ENCODE measurements at regions not wholly inside any gene's neighbourhood (a gene's known extent, or its start where the extent isn't known, plus 50 kb on each side); places are given as distances from the start of the nearest gene placed in this dataset.
"Not testable (repeated sequence)": the region's sequence is repeated elsewhere in the genome, so short reads cannot be mapped to it uniquely, and the experiment has no call there.

DNA sequence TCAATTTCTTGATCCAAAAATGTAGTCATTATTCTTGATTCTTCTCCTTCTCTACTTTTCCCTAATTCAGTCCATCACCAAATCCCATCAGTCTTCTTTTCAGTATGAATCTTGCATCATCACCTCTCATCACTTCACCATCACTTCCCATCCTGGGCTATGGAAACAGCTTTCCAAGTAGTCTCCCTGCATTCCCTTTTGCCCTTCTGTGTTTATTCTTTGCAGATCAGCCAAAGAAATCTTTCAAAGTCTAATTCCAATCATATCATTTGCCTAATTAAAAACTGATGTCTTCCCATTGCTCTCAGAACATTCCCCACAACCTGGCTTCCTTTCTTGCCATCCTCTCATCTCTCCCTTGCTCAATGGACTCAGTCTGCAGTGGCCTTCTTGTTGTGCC, 201.7 kb upstream of the ADAMTS3 start:
- DNase-seq = no peak

DNA sequence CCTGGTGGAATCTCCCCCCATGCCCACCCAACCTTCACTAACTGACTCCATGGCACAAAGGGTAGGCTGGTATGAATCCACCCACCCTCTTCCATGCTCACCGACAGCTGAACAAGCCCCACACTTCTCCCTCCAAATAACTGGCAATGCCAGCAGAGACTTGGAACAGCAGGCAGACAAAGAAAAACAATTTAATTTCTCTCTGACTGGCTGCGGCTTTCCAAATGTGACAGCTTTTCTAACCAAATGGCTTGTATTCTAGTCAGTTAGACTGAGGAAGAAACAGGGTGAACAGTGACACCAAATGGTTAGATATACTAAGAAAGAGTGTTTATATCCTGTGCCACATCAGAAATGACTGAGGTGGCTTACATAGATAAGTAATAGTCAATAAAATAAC, 199.3 kb upstream of the ADAMTS3 start:
- DNase-seq = no peak

DNA sequence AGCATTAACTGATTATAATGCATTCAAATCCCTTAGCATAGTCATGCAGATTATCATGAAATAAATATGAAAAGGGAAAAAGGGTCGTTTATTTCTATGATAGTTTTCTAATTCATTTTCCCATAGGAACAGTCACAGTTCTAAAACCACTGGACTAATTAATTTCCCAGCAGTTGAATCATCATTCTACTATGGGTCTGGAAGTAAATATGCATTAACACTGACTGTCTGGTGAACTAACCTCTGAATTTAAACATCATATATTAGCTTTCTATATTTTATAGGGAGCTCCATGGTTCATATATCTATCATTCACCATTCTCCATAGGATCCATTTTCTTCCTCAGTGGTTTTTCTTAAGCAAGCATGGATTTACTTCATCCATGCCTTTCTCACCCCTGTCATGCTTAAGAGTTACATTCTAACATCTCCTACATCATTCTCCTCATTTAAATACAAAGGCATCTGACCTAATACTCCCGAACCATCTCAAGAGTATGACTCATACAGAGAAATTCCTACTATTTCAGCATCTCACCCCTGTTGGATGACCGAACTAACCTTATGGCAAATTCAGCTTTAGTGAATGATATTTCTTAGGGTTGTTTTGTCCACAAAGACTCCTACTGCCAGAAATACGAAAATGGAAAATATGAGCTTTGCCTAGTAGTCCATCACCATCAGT, 198.7 kb upstream of the ADAMTS3 start:
- DNase-seq = no peak

DNA sequence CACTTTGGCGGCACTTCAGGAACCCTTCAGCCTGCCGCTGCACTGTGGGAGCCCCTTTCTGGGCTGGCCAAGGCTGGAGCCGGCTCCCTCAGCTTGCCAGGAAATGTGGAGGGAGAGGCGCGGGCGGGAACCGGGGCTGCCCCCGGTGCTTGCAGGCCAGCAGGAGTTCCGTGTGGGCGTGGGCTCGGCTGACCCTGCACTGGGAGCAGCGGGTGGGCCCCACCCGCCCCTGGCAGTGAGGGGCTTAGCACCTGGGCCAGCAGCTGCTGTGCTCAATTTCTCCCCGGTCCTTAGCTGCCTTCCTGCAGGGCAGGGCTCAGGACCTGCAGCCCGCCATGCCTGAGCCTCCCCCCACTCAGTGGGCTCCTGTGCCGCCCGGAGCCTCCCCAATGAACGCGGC, 196.8 kb upstream of the ADAMTS3 start:
- not testable (repeated sequence) for DNase-seq

DNA sequence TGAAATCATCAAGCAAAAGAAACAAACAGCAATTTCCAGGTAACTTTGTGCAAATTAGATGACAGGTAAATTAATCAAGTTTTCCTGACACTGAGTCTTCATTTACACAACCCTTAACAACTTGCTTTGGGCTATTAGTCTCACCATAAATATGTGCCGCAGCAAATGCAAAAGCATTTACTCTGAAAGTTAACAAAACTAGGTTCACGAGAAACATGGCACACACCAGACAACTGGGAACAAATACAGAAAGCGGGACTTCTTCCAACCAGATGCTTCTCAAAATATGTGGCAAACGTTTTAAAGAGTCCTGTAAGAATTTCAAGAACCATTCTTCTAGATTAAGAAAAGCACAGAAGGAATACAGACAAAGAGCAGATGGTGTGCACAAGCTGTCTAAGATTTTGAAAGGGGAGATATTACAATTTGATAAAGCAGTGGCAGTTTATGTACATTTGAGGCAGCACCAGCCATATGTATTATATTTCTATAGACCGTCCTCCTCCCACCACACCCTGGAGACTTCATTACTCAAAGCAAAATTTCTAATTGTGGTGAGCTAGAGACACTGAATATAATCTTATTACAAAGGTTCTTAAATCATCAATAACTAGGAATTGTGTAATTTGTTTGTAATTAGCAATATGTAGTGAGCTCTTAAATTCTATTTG, 192.5 kb upstream of the ADAMTS3 start:
- DNase-seq = no peak

DNA sequence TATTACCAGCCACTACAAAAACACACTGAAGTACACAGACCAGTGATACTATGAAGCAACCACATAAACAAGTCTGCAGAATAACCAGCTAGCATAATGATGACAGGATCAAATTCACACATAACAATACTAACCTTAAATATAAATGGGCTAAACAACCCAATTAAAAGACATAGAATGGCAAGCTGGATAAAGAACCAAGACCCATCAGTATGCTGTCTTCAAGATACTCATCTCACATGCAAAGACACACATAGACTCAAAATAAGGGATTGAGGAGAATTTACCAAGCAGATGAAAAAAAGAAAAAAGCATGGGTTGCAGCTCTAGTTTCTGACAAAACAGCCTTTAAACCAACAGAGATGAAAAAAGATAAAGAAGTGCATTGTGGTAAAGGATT, 184.4 kb upstream of the ADAMTS3 start:
- not testable (repeated sequence) for DNase-seq

DNA sequence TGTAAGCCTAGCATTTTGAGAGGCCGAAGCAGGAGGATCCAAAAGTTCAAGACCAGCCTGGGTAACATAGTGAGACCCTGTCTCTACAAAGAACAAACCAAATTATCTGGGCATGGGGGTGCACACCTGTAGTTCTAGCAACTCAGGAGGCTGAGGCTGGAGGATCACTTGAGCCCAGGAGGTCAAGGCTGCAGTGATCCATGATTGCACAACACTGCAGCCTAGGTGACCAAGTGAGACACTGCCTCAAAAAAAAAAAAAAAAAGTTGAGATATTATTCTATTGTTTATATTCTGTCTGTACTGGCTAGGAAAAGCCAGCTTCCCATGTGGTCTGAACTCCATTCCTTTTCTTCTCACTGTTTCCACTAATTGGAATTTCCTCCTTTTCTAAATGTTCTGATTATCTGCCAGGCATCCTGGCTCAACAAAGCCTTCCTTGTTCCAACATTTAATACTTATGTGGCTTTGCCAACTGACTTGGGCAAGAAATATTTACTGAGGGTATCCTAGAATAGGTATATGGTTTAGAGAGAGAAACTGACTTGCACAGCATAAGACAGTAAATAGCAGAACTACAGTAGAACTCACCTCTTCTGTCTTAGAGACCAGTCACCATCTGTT, 175.2 kb upstream of the ADAMTS3 start:
- DNase-seq = no peak

DNA sequence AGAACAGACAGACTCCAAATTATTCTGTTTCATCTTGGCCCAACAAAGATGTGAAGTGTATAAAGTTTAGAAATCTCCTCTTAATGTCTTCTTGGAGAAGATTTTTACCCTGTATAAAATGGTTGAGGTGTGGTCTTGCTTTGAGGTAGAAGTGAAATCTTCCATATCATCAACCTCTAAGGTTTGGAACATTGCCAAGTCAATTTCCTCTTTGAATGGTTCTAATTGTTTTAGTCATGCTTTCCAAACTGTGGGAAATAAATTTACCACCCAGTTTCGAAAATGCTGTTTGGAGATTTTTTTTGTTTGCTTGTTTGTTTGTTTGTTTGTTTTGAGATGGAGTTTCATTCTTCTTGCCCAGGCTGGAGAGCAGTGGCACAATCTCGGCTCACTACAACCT, 174.1 kb upstream of the ADAMTS3 start:
- DNase-seq = no peak

DNA sequence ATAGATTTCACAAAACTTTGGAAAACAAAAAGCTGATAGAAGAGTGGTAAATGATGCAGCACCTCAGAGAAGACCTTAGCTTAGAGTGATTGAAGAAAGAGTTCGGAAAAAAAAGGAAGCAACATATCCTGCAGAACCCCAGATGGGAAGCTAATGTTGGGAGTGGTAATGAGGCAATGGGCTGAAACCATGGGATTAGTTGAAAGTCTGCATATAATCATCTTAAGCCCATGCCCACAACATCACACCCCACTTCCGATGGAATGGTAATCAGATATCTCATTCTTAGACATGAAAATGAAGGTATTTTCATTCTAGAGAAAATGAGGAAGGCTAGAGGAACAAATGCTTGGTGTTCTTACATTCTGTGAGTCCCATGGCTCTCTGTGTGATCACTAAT, 146.3 kb upstream of the ADAMTS3 start:
- no peak for DNase-seq

DNA sequence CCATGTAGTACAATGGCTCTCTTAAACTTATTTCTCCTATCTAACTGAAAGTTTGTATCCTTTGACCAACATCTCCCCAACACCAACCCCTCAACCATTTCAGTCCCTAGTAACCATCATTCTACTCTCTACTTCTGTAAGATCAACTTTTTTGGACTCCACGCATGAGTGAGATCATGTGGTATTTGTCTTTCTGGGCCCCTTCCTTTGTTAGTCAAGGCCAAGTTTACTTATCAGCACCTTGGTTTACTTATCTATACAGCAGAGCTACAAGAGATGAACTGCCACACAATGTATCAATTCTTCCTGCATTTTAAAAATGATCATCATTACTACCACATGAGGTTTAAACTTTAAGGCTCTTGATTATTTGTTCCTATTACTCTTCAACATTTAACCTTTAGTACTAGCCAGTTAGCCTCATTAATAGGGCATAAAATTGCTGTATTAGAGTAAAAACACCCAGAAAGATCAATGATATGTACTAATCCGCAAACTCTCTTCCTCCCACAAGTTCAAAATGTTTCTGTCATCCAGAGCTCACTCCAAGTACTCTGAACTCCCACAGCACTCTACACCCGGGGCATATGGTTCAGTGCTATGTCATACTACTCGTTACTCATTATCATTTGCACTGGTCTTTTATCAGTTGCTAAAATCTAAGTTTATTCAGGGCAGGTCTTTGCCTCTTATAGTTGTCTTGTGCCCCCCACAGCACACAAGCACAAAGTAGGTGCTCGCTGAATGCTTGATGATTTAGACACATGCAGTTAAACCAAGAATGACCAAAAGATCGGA, 145.7 kb upstream of the ADAMTS3 start:
- no peak for DNase-seq

DNA sequence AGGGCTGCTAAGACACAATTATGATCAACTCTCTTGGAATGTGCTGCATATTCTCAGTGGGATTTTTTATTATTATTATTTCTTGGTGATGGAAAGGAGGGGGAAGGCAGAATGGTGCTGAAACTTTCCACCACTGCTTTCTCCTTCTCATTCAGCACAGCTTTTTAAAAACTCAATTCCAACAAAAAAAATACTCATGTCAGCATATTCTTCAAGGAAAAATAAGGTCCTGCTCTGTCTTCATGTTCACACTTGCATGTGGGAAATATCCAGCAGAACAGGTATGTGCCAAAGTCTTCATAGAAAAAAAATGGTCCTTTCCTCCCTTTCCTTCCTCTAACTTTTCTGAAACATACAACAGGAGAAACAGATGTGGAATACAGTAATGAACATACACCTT, 144.0 kb upstream of the ADAMTS3 start:
- DNase-seq = no peak

DNA sequence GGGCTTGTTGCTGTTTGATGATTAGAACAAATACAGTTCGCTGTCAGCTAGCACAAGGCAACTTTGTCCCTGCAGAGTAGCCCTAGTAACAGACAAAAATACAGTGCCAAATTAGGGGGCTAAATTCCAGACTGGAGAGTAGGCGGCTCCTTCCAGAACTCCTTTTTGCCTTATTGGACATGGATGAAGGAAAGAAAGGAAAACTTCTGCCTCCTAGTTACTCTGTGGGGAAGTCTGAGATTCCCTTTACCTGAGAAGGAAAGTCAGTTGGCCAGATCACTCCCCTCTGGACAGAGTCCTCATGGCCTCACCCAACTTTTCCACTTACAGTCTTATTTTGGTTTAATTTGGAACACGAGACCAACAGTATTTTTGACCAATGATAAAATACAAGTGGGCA, 140.5 kb upstream of the ADAMTS3 start:
- DNase-seq = no peak

DNA sequence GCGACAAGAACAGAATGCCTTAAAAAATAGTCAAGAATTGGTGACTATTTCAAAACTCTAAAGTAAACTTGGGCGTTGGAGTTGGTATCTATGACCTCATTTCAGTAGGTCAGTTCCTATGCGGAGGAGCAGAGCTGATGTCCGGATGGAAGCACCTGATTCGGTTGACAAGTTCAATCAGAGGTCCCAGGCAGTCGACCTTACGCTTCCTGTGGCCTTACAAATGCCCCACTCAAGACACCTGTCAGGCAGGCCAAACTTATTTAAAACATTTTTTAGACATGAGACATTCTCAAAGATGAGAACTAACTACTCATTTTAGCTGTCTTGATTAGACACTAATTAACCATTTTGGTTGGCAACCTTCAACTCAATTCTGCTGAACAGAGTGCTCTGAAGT, 137.7 kb upstream of the ADAMTS3 start:
- DNase-seq = no peak

DNA sequence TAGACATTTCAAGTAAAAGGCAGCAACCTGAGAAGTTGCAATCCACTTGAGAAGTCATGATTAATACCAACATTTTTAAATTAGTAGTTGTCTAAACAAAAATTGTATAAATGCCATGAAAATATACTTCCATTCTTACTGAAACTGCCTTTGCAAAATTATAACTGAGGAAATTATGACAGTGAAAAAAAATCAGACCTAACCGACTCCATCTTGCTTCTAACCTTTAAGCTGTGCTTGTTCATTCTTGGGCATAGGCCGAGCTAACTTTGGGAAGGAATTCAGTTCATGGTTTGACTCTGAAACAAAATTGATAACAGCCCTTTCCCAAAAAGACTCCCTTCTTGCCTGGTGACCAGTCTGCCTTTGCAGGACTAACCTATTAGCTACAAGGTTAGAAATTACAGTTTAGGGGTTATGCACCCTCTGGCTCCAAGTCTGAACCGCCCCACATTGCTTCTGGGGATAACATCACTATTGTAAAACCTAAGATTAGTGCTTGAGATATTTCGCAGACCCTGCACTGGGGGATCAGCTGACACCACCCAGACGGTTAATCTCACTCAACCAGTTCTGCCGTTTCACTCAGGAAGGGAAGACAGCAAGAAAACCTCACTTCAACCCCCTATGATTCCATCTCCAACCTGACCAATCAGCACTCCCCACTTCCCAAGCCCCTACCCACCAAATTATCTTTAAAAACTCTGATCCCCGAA, 136.1 kb upstream of the ADAMTS3 start:
- not testable (repeated sequence) for DNase-seq

DNA sequence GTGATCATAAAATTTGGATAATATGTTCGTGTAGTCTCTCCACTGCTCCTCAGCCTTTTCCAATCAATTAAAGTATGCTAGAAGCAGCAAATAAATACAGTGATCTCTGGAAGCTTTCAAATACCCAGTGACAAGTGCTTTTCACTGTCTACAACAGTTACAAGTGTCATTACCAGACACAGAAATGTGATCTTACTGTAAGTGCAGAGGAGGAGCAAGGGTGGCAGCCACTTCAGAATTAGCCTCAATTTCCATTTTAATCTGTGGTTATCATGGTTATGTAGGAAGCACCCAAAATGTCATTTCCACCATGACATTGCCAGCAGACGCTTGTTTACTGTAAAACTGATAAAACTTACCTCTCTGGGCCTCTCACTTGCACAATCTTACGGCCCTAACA, 133.9 kb upstream of the ADAMTS3 start:
- no peak for DNase-seq

DNA sequence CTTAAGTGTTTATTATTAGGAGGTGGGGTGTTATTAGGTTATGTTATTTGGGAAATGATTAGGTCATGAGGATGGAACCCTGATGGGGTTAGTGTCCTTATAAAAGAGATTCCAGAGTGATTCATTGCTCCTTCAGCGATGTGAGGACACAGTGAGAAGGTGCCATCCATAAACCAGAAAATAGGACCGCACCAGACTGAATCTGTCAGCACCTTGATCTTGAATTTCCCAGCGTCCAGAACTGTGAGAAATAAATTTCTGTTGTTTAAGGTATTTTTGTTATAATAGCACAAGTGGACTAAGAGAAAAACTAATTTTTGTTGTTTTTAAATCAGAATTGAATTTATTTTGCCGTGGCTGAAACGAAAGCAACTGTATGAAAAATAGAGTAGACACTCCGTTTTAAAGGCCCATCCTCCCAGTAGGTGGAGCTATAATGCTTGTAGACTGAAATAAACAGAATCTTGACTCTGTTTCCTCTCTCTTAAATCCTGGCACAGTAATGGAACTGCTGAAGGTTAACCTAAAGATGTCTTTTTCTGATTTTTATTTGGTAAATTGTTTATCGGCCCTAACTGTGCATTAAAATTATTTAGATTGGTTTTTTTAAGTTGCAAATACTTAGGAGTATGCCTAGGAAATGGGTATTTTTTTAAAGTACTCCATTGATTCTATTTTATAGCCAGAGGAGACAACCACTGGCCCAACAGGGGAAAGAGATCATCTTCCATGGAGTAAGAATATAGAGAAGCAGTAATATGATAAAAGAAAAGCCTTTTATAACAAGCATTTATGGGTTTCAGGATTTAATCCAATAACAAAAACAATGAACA, 133.2 kb upstream of the ADAMTS3 start:
- DNase-seq = peak; percentile 59

DNA sequence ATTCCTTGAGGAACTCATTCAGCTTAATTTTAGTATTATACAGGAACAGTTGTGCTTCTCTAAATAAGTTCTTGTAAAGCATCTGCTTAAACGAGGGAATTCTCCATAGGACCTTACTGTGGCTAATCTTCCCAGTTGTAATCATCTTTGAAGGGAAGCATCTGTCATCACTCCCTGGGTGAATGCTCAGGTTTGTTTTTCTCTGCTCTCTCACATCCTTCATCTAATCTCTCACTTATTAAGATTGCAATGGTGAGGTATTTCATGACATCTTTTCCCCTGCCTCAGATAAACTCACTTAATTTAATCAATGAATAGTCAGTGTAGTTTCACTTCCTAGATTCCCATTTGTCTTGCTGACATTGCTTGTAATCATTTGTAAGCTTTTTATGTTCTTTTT, 121.8 kb upstream of the ADAMTS3 start:
- DNase-seq = no peak

DNA sequence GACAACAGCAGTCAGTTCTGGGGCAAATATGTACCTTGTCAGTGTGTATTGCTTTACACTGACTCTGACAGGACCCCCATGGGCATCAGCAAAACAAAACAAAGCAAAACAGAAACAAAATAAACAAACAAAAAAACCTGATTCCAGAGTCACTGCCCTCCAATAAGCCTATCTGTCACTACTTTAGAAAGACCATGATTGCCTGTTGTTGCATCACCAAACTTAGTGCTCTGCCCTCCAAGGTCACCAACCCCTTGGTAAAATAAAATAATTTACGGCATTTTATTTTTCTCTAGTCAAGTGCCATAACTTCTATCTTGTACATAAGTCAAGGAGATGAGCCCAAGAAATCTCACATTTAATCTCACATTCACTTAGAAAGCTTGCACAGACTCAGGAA, 120.9 kb upstream of the ADAMTS3 start:
- DNase-seq = no peak

DNA sequence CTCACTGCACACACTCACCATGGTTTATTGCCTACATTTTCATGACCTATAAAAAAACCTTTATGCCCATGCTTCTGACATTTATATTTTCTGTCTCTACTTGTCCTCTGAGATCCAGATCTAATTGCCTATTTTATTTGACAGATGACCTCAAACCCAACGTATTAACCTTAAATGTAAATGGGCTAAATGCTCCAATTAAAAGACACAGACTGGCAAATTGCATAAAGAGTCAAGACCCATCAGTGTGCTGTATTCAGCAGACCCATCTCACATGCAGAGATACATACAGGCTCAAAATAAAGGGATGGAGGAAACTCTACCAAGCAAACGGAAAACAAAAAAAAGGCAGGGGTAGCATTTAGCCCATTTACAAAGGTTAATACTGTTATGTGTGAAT, 117.4 kb upstream of the ADAMTS3 start:
- DNase-seq = not testable (repeated sequence)

DNA sequence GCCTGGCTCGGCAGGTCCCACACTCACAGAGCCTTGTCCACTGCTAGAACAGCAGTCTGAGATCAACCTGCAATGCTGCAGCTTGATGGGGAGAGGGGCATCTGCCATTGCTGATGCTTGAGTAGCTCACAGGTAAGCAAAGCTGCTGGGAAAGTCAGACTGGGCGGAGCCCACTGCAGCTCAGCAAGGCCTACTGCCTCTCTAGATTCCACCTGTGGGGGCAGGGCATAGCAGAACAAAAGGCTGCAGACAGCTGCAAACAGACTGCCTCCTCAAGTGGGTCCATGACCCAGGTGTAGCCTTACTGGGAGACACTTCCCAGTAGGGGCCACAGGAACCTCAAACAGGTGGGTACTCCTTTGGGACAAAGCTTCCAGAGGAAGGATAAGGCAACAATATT, 110.6 kb upstream of the ADAMTS3 start:
- DNase-seq = no peak

DNA sequence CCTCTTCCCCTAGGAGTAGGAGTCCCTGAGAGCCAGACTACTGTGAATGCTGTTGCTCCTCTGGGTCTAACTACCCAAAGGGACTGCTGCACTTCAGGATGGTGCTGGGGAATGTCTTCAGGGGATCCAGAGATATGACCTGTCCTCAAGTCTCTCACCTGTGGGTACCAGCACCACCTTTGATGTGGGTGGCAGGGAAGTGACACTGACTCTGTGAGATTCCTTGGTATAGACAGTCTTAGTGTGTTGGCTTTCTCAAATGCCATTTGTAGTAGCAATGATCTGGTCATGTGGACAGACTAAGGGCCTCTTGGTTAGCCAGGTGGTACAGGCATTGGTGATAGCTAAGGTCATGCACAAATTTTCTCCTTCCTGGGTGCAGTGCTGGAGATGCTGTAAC, 108.9 kb upstream of the ADAMTS3 start:
- no peak for DNase-seq

All from left kidney (tissue), 1 donor.